Testis (tissue), 2 donors: ENCODE measurements at regions not wholly inside any gene's neighbourhood (a gene's known extent, or its start where the extent isn't known, plus 50 kb on each side); places are given as distances from the start of the nearest gene placed in this dataset.

Experiments used
- POLR2A ChIP-seq: fragments of 450-650 bp; IDR thresholded peaks from one replicate; pipeline ENCODE4 v1.6.1; 2017; ENCODE audit warnings: antibody characterized with exemption, mild to moderate bottlenecking, moderate library complexity
- TF ChIP-seq, protein P1 (sequence below), 3 experiments: fragments of 450-650 bp in 2 of 3; fragments of 200-600 bp in 1 of 3; sonication (generic) in 1 of 3; IDR thresholded peaks; one replicate each; pipeline ENCODE4 v1.5.1; 2016 to 2019; ENCODE audit warnings: antibody characterized with exemption in 3 of 3, mild to moderate bottlenecking in 2 of 3, moderate library complexity in 1 of 3

DNA sequence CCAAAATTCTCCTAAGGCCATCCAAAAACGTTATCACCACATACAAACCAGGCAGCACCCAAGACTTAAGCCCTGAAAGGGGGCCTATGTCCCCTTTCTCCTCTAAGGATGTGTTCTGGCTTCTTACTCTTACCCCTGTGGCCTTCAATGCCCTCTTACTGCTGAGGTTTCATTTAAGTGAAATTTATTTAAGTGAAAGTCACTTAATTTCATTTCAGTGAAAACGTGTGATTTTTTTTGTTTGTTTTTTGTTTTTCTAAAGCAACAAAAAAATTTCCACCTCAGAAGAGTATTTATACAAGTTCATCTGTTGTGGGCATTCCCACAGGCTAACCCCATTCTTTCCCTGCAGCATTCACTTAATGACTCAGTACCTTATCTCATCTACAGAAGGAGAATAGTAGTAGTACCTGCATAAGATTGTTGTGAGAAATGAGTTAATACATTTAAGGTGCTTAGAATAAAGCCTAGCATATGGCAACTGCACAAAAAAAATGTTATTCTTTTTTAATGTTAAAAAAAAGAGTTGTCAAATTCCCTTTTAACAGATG is 220.6 kb downstream of the CHRM3 start:
- TF ChIP-seq, protein P1, sequence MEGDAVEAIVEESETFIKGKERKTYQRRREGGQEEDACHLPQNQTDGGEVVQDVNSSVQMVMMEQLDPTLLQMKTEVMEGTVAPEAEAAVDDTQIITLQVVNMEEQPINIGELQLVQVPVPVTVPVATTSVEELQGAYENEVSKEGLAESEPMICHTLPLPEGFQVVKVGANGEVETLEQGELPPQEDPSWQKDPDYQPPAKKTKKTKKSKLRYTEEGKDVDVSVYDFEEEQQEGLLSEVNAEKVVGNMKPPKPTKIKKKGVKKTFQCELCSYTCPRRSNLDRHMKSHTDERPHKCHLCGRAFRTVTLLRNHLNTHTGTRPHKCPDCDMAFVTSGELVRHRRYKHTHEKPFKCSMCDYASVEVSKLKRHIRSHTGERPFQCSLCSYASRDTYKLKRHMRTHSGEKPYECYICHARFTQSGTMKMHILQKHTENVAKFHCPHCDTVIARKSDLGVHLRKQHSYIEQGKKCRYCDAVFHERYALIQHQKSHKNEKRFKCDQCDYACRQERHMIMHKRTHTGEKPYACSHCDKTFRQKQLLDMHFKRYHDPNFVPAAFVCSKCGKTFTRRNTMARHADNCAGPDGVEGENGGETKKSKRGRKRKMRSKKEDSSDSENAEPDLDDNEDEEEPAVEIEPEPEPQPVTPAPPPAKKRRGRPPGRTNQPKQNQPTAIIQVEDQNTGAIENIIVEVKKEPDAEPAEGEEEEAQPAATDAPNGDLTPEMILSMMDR (IDR thresholded peaks at IDR 0.05), result no peak
- no peak for TF ChIP-seq POLR2A
